T-helper 1 cell (primary cell): ENCODE measurements at regions not wholly inside any gene's neighbourhood (a gene's known extent, or its start where the extent isn't known, plus 50 kb on each side); places are given as distances from the start of the nearest gene placed in this dataset.

Experiments
- DNase-seq, 5 donors: peaks; one replicate each; pipeline ENCODE4 v3.0.0-alpha.2; 2012 to 2020

DNA sequence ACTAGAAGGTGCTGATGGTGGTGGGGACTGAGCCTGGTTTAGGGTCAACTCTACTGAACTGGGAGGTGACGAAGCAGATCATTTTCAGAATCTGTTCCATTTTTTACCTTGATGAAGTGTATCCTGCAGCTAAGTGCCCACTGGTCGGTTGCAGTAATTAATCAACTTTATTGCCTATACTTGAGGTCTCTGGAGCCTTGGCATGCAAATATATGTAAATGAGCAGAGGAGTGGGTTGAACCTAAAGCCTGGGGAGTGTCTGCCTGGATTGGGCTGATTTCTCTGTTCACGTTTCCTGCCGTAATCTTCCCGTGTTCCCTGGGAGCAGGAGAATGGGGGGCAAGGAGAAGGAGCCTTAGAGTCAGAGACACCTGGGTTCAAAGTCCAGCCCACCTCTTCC, 286.8 kb downstream of the PTPRU start:
- no peak for DNase-seq

DNA sequence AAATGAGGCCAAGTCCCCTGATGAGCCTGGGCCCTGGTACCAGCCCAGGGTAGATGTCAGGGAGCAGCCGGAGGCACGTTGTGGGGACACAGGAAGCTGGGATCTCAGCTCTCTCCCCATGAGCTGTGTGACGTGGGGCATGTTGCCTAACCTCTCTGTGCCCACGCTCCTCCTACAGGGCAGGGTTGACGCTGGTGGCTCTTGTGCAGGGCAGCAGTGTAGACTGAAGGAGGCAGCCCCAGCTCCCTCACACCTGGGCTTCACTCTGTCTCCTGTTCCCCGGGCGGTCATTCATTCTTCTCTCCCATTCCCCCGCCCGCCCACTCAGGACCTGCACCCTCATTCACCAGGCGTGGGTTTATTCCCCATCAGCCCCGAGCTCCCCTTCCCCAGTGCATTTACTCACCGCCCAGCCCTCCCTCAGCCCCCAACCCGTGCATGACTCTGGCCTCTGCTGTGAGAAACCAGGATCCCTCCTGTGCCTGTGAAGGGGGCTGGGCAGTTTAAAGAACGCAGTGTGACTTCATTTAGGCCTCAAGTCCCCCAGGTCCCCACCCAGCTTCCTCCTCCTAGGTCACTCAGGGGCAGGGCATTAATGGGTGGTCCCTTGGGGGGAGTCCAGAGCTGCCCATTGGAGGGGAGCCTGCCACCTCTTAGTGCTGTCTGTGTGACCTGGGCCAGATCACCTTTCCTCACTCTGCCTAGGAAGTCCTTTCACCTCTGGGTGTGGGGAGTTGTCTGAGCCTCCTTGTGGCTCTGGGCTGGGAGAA, 285.7 kb downstream of the PTPRU start:
- DNase-seq: no peak

DNA sequence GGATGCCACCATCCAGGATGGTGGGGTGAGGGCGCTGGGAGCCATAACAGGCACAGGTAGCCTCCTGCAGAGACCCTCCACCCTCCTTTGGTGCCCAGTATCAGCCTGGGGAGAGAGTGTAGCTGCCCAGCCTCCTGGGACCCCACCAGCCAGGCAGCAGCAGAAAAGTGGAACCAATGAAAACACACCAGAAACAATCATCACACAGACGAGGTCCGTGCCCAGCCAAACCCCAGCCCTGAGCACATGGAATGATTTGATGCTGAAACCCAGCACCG, 285.1 kb downstream of the PTPRU start:
- DNase-seq: no peak

DNA sequence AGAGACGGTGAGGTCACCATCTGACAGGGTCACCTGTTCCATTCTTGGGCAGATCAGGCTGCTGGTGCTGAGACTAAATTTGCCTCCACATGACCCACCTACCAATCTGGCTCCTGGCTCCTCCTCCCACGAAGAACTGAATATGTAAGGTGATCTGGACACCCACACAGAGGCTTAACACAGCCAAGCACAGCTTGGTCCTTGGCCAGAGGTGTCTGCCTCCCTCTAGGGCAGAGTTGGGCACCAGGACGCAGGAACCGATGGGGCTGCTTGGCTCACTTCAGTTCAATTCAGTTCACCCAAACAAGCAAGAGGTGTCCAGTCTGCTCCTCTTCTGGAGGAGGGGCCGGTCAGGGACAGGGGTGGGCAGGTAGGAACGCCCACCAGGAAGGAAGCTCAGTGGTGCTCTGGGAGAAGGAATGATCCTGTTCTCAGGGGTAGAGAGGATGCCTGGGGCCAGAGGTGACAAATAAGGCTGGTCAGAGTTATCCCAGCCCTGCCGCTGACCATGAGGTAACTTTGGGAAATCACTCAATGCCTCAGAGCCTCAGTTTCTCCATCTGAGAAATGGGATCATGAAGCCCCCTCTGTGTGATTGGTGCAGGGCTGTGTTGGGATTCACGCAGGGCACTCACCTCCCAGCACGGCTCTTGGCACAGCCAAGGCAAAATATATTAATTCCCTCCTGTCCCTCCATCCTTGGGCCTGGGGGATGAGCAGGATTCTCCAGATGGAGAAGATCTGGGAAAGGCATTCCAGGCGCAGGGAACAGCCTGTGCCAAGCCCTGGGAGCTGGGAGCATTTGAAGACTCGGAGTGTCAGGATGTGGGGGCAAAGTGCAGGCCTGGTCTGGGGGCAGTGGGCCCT, 284.5 kb downstream of the PTPRU start:
- no peak for DNase-seq

DNA sequence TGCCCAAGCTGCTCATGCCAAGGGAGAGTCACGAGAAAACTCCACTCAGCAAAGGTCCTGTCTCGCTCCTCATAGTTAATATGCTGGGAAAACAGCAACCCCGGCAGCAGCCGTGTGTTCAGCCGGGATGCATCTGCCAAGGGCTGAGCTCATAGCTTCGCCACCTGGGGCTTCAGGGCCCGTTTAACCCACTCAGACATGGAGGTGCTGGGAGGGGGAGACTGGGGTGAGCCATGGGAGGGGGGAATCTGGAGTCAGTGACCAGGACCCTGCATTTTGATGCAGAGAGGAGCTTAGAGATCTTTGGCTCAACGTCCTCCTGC, 283.4 kb downstream of the PTPRU start:
- no peak for DNase-seq

DNA sequence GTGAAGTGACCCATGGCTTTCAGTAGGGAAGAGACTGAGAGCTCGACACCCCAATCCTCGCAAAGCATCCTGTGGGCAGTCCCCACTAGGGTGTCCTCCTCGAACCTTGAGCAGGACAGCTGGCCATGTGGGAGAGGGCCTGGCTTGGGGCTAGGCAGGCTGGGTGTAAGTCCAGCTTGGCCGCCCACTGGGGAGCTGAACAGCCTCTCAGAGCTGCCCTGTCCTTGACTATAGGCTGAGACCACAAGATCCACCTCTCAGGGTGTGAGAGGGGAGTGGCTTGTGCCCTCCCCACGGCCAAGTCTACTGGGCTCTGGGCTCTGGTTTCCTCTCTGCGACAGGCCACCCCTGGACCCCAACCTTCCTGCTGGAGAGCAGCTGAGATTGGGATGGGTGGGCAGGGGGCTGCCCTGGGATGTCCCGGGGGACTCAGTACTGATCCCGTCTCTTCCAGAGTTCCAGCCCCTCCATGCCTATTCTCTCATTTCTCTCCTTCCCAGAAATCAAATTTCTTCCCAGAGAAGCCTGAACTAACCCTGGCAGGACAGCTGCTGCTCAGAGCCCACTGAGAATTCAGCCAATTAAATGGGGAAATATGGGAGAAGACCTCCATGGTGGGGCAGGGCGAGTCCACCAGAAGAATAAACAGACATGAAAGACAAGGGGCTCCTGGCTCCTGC, 282.9 kb downstream of the PTPRU start:
- no peak for DNase-seq

DNA sequence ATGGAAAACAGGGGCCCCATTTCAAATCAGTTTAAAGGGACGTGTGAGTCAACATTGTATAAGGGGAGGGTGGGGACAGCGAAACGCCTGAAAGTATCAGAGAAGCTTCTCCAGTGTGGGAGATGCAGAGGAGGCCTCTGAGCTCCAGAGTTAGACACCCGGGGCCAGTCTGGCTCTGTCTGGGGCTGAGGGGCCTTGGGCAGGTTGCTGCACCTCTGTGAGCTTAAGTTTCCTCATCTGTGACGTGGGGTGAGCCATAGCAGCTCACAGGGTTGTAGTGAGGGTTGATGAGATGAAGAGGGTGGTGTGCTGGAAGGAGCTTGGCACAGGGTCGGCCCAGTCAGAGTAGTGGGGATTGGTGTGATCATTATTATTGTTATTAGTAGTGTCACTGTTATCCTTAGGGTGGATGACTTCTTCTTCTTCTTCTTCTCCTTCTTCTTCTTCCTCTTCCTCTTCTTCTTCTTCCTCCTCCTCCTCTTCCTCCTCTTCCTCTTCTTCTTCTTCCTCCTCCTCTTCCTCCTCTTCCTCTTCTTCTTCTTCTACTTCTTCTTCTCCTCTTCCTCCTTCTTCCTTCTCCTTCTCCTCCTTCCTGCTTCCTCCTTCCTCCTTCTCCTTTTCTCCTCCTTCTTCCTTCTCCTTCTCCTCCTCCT, 282.0 kb downstream of the PTPRU start:
- no peak for DNase-seq

DNA sequence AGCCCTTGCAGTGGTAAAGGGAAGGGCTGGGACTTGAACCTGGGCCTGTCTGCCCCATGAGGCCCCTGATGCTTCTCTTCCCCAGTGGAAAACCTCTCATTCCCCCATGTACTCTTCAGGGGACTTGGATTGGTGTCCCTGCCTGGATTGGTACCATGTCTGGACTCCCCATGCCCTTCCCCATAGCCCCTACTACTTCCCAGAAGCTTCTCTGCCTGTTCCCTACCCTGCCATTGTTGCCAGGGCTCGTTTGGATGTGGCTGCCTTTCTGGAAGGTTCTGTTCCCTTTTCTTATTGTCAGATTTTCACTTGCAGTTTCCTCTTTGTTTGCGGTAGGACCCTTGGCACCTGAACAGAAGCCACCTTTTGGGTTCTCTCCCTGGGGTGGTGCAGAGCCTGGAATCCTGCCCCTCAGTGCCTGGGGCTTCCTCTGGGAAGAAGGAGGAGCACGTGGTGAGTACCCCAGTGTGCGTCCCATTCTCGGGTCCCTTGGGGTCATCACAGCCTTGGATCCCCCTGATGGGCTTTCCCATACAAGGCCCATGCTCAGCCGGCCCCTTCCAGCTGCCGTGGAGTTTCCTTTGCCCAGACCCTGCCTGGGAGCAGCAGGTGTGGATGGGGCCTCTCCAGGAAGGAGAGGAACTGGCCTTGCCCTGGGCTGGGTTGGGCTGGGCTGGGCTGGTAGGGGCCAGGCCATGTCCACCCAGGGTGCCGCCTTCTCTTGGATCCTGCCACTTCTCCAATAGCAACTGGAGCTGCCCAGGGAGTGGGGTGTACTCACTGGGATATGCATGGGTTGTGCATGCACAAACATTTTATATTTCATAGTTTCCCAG, 281.1 kb downstream of the PTPRU start:
- DNase-seq: no peak

DNA sequence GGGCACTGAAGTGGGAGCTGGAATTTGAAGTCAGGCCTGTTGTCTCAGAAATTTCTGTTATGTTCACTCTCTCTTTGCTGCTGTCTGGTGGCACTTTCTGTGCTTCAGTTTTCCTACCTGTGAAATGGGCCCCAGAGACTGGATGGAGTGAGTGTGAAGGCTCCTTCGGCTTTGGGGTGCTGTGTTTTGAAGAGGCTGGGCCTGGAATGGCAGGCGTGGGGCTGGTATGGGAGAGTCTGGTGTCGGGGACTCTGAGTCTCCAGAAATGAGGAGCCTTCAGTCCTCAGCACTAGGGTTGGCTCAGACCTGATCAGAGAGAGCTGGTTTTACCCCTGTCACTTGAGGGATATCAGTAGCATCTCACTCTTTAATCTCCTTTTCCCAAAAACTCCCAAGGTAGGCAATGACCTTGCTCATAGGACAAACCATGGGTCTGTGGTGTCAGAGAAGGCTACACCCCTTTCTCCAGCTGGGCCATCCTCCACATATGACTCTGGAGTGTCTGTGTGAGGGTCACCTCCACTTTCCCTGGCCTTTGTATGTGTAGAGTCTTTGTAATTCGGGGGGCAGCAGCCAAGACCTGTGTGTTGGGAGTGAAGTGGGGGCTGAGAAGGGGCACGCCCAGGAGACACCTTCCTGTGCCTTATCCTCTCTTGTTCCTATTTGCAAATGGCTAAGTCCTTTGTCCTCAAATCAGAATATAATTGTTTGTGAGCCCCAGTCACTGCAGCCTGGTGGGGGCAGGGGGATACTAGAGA, 279.9 kb downstream of the PTPRU start:
- DNase-seq: no peak

DNA sequence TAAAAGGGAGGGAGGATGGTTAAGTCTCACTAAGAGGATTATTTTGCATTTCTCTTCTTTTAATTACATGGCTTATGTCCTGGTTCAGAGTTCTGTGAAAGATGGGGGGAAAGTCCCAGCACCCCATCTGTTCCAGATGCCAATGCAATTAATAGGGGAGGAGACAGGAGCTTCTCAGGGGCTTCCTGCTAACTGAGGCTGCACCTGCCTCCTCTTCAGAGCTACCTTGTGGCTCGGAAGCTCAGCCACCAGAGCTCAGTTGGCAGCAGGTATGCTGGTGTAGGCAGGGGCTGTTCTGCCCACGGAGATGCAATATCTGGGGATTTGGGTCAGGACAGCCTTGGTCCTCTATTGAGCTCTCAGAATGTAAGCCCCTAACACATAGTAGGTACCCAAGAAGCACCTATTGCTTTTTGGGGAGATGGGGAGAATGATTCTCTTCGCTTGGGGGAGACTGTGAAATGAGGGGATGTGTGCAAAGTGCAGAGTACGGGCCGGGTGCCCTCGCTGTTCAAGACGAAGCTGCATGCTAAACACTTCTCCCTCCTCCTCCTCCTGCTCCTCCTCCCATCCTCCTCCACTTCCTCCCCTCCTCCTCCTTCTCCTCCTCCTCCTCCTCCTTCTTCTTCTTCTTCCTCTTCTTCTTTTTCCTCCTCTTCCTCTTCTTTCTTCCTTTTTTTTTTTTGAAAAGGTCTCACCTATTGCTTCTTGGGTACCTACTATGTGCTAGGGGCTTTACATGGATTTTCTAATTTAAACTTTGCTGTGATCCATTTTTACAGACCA, 279.0 kb downstream of the PTPRU start:
- no peak for DNase-seq

DNA sequence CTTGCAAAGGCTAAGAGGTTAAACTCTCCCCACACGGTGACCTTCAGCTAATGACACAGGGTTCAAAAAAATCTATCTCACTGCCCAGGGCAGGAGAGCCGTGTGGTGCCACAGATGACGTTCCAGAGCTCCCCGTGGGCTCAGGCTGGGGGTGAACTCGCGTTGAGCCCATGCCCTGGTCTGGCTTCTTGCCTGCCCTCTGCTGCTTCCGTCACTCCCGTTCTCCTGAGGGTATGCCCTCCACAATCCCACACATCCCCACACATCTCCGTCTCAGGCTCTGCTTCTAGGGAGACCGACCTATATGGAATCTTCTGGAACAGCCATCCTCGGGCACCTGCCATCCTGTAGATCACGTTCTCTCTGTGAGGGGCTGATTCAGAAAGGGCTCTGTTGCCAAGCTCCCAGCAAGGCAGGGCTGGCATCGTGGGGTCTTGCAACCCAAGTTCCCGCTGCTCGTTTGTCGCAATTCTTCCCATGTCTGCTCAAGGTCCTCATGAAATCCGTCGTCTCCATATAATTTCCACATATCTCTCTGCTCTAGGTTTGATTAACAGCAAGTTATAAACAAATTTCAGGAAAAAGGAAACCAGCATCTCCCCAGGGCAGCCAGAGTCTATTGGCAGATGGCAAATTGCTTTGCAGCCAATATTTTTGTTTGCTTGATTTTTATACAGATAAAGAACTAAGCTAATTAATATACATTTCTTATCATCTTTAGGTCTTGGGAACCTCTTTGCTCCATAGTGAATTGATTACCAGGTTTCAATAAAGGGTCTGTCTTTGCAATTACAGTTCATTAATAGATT, 278.2 kb downstream of the PTPRU start:
- DNase-seq: no peak

DNA sequence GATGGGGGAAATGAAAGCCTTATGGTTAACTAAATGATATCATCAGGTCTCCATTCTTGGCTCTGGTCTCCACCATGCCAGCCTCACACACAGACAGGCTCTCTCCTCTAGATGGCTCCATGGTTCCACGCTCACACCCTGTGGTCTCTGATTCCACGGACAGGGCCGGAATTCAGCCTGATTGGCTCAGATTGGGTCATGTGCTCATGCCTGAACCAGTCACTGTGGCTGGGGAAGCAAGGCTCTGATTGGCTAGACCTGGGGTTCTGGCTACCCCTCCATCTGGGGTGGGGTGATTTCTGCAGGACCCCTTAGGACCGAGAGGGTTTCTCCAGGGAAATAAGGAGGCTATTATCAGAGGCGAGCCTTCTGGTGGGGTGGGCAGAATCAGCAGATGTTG, 277.0 kb downstream of the PTPRU start:
- DNase-seq: no peak

DNA sequence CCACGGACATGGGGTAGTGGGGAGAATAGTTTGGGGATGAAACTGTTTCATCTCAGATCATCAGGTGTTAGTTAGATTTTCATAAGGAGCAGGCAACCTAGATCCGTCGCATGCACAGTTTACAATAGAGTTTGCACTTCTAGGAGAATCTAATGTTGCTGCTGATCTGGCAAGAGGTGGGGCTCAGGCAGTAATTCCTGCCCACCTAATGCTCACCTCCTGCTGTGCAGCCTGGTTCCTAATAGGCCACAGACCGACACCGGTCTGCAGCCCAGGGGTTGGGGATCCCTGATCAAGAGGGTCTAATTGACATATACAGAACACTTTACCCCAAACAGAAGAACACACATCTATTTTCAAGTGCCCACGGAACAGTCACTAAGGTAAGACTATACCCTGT, 275.1 kb downstream of the PTPRU start:
- no peak for DNase-seq

DNA sequence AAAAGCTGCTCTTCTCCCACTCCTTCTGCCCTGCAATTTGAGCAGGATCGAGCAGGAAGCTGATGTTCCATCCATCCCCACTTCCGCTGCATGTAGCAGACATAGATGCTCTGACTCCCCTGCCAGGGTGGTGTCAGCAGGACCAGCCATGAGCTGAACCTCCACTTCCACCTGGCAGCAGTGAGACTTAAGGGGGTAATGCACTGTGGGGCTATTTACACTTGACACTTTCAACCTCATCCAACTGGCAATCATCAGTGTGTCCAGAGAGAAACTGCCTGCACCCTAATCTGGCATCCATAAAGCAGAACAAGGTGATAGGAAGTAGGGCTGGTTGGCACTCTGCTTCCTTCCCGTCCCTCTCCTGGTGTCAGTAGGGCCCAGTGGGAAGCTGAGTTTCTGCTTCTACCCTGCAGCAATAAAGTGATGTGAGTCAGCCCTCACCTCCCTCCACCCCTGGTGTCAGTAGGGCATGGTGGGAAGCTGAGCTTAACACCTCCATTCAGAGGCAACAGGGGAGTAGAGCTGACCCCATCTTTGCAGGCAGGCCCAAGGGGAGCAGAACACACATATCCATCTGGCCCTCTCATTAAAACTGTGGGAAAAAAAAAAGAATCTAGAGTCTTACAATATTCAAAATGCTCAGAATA, 272.3 kb downstream of the PTPRU start:
- no peak for DNase-seq

DNA sequence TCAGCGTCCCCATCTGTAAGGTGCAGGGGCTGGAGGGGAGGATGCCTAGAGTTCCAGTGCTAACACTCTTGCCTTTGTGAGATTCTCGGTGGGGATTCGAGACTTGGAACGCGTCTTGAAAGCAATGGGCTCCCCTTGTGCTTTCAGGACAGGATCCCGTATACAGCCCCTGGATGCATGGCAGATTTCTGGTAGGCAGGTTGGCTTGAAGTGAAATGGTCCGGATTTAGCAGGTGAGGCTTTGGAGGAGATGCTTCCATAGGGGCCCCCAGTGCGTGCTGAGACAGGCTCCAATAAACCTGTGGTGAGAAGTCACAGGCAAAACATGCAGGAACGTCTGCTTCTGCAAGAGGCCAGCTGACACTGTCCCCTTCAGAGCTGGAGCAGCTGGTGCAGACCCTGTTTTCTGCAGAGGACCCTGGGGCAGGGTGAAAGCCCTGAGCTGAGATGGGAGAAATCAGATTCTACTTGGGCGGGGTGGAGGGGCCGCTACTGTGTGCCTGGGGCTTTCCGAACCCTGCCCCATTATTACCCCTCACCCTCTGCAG, 270.4 kb downstream of the PTPRU start:
- DNase-seq: no peak

DNA sequence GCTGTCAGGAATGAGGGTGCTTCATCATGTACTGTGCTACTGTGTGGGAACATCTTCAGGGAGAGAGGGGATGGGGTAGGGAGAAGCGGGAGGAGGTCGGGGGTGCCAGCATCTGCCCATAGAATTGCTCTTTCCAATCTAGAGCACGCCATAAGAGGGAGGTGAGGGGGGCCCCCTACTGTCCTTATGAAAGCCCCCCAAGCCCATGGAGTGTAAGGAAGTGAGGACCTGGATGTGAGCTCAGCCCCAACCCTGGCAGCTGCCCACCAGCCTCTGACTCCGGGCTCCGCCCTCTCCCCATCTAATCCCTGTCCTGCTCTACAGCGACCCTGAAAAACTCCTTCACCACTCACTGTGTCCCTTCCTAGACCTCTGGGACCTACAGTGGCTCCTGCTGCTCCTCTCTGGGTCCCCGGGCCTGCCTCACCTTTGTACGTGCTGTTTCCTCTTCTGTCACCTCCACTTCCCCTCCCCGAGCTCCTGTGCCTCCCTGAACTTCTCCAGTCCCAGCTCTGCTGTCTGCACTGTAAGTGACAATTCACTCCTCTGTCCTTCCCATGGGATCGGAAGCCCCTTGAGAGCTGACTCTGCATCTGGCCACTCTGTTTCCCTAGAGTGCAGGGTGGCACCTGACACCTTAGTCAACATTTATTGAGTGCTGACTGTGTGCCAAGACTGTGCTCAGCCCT, 269.4 kb downstream of the PTPRU start:
- no peak for DNase-seq

DNA sequence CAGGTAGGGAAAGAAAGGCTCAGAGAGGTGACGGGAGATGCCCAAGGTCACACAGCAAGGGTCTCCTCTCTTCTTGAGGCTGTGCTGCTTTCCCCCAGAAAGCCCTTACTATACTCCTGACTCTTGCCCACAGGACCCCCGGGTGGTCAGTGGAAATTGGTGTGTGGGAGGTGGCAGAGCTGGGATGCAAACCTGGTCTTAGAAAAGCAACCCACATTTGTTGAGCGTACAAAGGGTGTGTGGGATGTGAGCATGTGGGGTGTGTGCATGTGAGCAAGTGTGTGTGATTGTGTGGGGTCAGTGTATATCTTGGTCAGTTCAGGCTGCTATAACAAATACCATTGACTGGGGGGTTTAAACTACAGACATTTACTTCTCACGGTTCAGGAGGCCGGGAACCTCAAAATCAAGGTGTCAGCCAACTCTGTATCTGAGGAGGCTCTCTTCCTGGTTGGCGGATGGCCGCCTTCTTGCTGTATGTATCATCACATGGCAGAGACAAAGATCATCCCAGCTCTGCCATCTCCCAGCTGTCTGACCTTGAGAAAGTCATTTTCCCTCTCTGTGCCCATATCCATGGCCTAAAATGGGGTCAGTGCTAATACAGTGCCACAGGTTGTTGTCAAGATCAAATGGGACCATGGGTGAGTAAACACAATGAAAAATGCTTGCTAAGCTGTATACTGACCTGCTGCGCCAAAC, 268.5 kb downstream of the PTPRU start:
- DNase-seq: no peak

DNA sequence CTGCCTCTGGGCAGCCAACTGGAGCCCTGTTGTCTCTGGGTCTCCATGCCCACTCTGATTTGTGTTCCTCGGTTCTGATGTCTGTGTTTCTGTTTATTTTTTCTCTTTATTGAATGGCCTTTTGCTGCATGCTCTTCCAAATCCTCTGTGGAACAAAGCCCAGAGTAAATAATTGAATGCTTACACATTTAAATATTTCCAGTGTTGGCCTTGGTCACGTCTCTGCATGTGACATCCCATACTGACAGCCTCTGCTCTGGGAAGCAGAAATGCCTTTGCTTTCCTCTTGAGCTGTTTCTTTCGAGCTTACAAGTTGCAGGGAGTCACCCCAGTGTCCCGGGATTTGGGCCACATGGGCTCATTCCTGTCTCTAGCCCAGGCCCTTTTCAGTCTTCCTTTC, 267.9 kb downstream of the PTPRU start:
- no peak for DNase-seq
